ENCODE measurements at regions not wholly inside any gene's neighbourhood (a gene's known extent, or its start where the extent isn't known, plus 50 kb on each side); places are given as distances from the start of the nearest gene placed in this dataset.

GRCh38 chrX:80098038-80098437, 83.5 kb downstream of the TBX22 start:
- Histone ChIP-seq H3K27ac (ENCODE audit: insufficient read depth, low read length, poor library complexity, severe bottlenecking) (no peak overlapping the region), H3K27me3 (ENCODE audit: control insufficient read depth, insufficient read depth, low read length) (no peaks in the 10 kb centered on the region), H3K36me3 (ENCODE audit: control insufficient read depth, insufficient read depth, low read length) (no peaks in the 10 kb centered on the region), H3K4me3 (ENCODE audit: low read depth, low read length) (no peak overlapping the region), H3K4me1 (ENCODE audit: control insufficient read depth, insufficient read depth, low read length, poor library complexity, severe bottlenecking) (no peaks in the 10 kb centered on the region), H3K9me3 (ENCODE audit: control insufficient read depth in 2 of 2, low read length in 2 of 2) (no peaks in the 10 kb centered on the region)
- Mint-ChIP-seq H3K27me3 (no peaks in the 10 kb centered on the region), H3K9me3 (peaks cover 0 to 3% (median 0%) of the 10 kb centered on the region in 7 donors), H3K4me3 (no peak overlapping the region), H3K27ac (no peak overlapping the region), H3K36me3 (no peaks in the 10 kb centered on the region), H3K4me1 (no peaks in the 10 kb centered on the region)
- no peak for ATAC-seq (ENCODE audit: low read depth in 2 of 2)
- DNase-seq: no peak

DNA sequence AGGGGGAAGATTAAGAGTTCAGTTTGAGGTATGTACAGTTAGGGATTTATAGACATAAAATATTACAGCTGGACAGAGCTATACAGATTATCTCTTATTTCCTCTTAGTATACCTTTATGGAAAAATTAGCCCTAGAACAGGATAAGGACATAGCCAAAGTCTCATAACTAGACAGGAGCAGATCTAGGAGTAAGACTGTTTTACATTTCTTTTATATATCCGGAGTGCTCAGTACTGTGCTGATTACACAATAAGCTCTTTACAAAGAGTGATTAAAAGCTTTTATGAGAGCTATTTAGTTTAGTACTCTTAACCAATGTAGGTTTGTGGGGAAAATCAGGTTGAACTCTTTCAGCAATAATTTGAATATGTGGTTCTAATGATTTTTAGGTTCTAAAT, 105.8 kb downstream of the TBX22 start:
- Mint-ChIP-seq H3K27ac (no peak overlapping the region), H3K36me3 (no peaks in the 10 kb centered on the region), H3K27me3 (no peaks in the 10 kb centered on the region), H3K4me3 (no peak overlapping the region), H3K4me1 (no peaks in the 10 kb centered on the region), H3K9me3 (peaks cover 0 to 3% (median 0%) of the 10 kb centered on the region in 7 donors)
- no peak overlapping the region for H3K27ac ChIP-seq (ENCODE audit: insufficient read depth, low read length, poor library complexity, severe bottlenecking)
- H3K9me3 ChIP-seq (ENCODE audit: control insufficient read depth in 2 of 2, low read length in 2 of 2): no peaks in the 10 kb centered on the region
- no peaks in the 10 kb centered on the region for H3K27me3 ChIP-seq (ENCODE audit: control insufficient read depth, insufficient read depth, low read length)
- H3K4me3 ChIP-seq (ENCODE audit: low read depth, low read length): no peak overlapping the region
- DNase-seq: no peak
- no peaks in the 10 kb centered on the region for H3K36me3 ChIP-seq (ENCODE audit: control insufficient read depth, insufficient read depth, low read length)
- H3K4me1 ChIP-seq (ENCODE audit: control insufficient read depth, insufficient read depth, low read length, poor library complexity, severe bottlenecking): no peaks in the 10 kb centered on the region
- ATAC-seq (ENCODE audit: low read depth in 2 of 2): no peak

DNA sequence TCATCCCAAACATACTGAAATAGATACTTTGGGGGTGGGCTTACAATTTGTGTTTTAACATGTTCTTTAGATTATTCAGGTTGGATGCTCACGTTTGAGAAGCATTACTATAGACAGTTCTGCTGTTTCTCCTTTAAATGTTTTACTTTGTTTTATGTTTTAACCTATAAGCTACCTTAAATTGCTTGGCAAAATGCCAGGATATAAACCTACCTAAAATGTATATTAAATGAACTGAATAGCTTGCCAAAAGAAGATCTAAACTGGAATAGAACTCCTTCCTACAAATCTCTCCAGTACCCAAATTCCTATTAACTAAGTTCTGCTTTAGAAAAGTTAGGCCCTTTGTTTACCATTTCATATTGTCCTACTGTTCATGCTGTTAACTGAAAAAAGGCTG, 124.4 kb downstream of the TBX22 start:
- Mint-ChIP-seq H3K4me1 (no peaks in the 10 kb centered on the region), H3K27me3 (no peaks in the 10 kb centered on the region), H3K36me3 (no peaks in the 10 kb centered on the region), H3K9me3 (peaks cover 0 to 7% (median 0%) of the 10 kb centered on the region in 7 donors), H3K27ac (no peak overlapping the region), H3K4me3 (no peak overlapping the region)
- H3K36me3 ChIP-seq (ENCODE audit: control insufficient read depth, insufficient read depth, low read length): no peaks in the 10 kb centered on the region
- DNase-seq (no peak), ATAC-seq (ENCODE audit: low read depth in 2 of 2) (no peak)
- H3K4me1 ChIP-seq (ENCODE audit: control insufficient read depth, insufficient read depth, low read length, poor library complexity, severe bottlenecking): no peaks in the 10 kb centered on the region
- no peaks in the 10 kb centered on the region for H3K27me3 ChIP-seq (ENCODE audit: control insufficient read depth, insufficient read depth, low read length)
- H3K9me3 ChIP-seq (ENCODE audit: control insufficient read depth in 2 of 2, low read length in 2 of 2): no peaks in the 10 kb centered on the region
- no peak overlapping the region for H3K4me3 ChIP-seq (ENCODE audit: low read depth, low read length)
- no peak overlapping the region for H3K27ac ChIP-seq (ENCODE audit: insufficient read depth, low read length, poor library complexity, severe bottlenecking)

DNA sequence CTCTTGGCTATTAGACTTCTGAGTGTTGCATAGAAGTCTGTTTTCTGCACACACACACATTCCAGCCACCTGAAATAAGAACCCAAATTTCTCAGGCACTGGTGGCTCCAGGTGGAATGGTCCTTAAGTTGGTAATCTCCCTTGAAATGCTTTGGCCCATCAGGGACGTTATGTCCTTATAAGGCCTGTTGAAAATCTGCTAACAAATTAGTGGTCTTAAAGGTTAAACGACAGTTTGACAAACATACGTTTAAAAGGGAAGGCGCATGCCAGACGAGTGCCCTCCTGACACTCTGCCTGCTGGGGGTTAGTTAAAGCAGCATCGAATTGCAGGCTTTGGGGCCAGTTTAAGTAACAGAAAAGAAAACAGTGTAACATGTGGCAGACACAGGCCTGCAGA, 125.0 kb downstream of the TBX22 start:
- Histone ChIP-seq H3K4me3 (ENCODE audit: low read depth, low read length) (no peak overlapping the region), H3K4me1 (ENCODE audit: control insufficient read depth, insufficient read depth, low read length, poor library complexity, severe bottlenecking) (no peaks in the 10 kb centered on the region), H3K27ac (ENCODE audit: insufficient read depth, low read length, poor library complexity, severe bottlenecking) (no peak overlapping the region), H3K36me3 (ENCODE audit: control insufficient read depth, insufficient read depth, low read length) (no peaks in the 10 kb centered on the region), H3K27me3 (ENCODE audit: control insufficient read depth, insufficient read depth, low read length) (no peaks in the 10 kb centered on the region), H3K9me3 (ENCODE audit: control insufficient read depth in 2 of 2, low read length in 2 of 2) (no peaks in the 10 kb centered on the region)
- DNase-seq (no peak), ATAC-seq (ENCODE audit: low read depth in 2 of 2) (no peak)
- Mint-ChIP-seq H3K27ac (no peak overlapping the region), H3K4me1 (no peaks in the 10 kb centered on the region), H3K36me3 (no peaks in the 10 kb centered on the region), H3K27me3 (no peaks in the 10 kb centered on the region), H3K4me3 (no peak overlapping the region), H3K9me3 (peaks cover 0 to 5% (median 0%) of the 10 kb centered on the region in 7 donors)

DNA sequence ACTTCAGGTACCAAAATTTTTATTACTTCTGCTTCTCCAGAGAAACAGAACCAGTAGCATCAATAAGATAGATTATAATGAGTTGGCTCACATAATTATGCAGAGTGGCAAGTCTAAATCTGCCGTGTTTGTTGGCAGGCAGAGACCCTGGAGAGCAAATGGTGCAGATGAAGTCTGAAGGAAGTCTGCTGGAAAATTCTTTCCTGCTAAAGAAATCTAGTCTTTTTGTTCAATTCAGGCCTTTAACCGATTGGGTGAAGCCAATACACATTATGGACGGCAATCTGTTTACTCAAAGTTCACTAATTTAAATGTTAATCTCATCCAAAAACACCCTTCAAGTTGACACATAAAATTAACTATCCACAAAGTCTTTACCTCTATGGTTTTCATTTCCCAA, 156.0 kb downstream of the TBX22 start:
- H3K9me3 Mint-ChIP-seq: peaks cover 0 to 4% (median 0%) of the 10 kb centered on the region in 7 donors
- Histone ChIP-seq H3K4me3 (ENCODE audit: low read depth, low read length) (no peak overlapping the region), H3K4me1 (ENCODE audit: control insufficient read depth, insufficient read depth, low read length, poor library complexity, severe bottlenecking) (no peaks in the 10 kb centered on the region), H3K9me3 (ENCODE audit: control insufficient read depth in 2 of 2, low read length in 2 of 2) (no peaks in the 10 kb centered on the region), H3K27ac (ENCODE audit: insufficient read depth, low read length, poor library complexity, severe bottlenecking) (no peak overlapping the region), H3K36me3 (ENCODE audit: control insufficient read depth, insufficient read depth, low read length) (no peaks in the 10 kb centered on the region), H3K27me3 (ENCODE audit: control insufficient read depth, insufficient read depth, low read length) (no peaks in the 10 kb centered on the region)
- H3K36me3 Mint-ChIP-seq: no peaks in the 10 kb centered on the region
- H3K4me3 Mint-ChIP-seq: no peak overlapping the region
- DNase-seq (no peak), ATAC-seq (ENCODE audit: low read depth in 2 of 2) (no peak)
- H3K27me3 Mint-ChIP-seq: no peaks in the 10 kb centered on the region
- no peak overlapping the region for H3K27ac Mint-ChIP-seq
- H3K4me1 Mint-ChIP-seq: no peaks in the 10 kb centered on the region

GRCh38 chrX:80173261-80173660, 158.7 kb downstream of the TBX22 start:
- H3K9me3 Mint-ChIP-seq: peaks cover 0 to 4% (median 0%) of the 10 kb centered on the region in 7 donors
- H3K36me3 Mint-ChIP-seq: no peaks in the 10 kb centered on the region
- no peak for ATAC-seq (ENCODE audit: low read depth in 2 of 2)
- Histone ChIP-seq H3K4me3 (ENCODE audit: low read depth, low read length) (no peak overlapping the region), H3K4me1 (ENCODE audit: control insufficient read depth, insufficient read depth, low read length, poor library complexity, severe bottlenecking) (no peaks in the 10 kb centered on the region), H3K36me3 (ENCODE audit: control insufficient read depth, insufficient read depth, low read length) (no peaks in the 10 kb centered on the region), H3K9me3 (ENCODE audit: control insufficient read depth in 2 of 2, low read length in 2 of 2) (no peaks in the 10 kb centered on the region), H3K27me3 (ENCODE audit: control insufficient read depth, insufficient read depth, low read length) (no peaks in the 10 kb centered on the region), H3K27ac (ENCODE audit: insufficient read depth, low read length, poor library complexity, severe bottlenecking) (no peak overlapping the region)
- no peak overlapping the region for H3K4me3 Mint-ChIP-seq
- no peak overlapping the region for H3K27ac Mint-ChIP-seq
- no peaks in the 10 kb centered on the region for H3K4me1 Mint-ChIP-seq
- no peak for DNase-seq
- no peaks in the 10 kb centered on the region for H3K27me3 Mint-ChIP-seq

DNA sequence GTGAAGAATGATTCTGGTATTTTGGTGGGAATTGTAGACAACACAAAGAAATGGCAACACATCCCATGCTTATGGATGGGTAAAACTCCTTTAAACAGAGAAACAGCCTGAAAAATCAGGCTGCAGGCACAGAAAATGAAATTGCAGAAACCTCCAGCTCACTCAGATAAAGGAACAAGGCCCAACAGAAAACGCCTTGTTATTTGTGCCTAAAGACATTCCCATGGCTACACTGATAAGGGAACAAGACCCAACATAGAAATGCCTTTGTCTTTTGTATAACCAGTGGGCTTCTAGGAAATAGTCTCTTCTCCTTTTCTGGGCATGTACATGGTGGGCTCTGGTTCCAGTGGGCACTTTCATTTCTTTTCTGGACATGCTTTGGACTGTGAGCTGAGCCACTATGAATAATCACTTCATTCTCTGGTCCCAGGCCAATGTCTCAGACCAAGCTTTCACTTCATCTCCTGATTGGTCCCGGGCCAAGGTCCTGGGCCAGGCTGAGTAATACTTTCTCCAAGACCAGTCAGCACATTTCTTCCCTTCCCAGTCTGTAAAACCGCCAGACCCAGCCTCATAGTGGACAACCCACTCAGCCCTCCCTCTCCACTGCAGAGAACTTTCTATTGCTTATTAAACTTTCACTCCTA, 160.5 kb downstream of the TBX22 start:
- Mint-ChIP-seq H3K36me3 (no peaks in the 10 kb centered on the region), H3K4me3 (no peak overlapping the region), H3K27me3 (no peaks in the 10 kb centered on the region), H3K27ac (no peak overlapping the region), H3K9me3 (peaks cover 0 to 4% (median 0%) of the 10 kb centered on the region in 7 donors), H3K4me1 (no peaks in the 10 kb centered on the region)
- Histone ChIP-seq H3K36me3 (ENCODE audit: control insufficient read depth, insufficient read depth, low read length) (no peaks in the 10 kb centered on the region), H3K4me3 (ENCODE audit: low read depth, low read length) (no peak overlapping the region), H3K9me3 (ENCODE audit: control insufficient read depth in 2 of 2, low read length in 2 of 2) (no peaks in the 10 kb centered on the region), H3K27me3 (ENCODE audit: control insufficient read depth, insufficient read depth, low read length) (no peaks in the 10 kb centered on the region), H3K4me1 (ENCODE audit: control insufficient read depth, insufficient read depth, low read length, poor library complexity, severe bottlenecking) (no peaks in the 10 kb centered on the region), H3K27ac (ENCODE audit: insufficient read depth, low read length, poor library complexity, severe bottlenecking) (no peak overlapping the region)
- no peak for DNase-seq
- ATAC-seq (ENCODE audit: low read depth in 2 of 2): no peak

GRCh38 chrX:80181079-80181478, 166.5 kb downstream of the TBX22 start:
- Histone ChIP-seq H3K4me3 (ENCODE audit: low read depth, low read length) (no peak overlapping the region), H3K36me3 (ENCODE audit: control insufficient read depth, insufficient read depth, low read length) (no peaks in the 10 kb centered on the region), H3K4me1 (ENCODE audit: control insufficient read depth, insufficient read depth, low read length, poor library complexity, severe bottlenecking) (no peaks in the 10 kb centered on the region), H3K9me3 (ENCODE audit: control insufficient read depth in 2 of 2, low read length in 2 of 2) (no peaks in the 10 kb centered on the region), H3K27me3 (ENCODE audit: control insufficient read depth, insufficient read depth, low read length) (no peaks in the 10 kb centered on the region), H3K27ac (ENCODE audit: insufficient read depth, low read length, poor library complexity, severe bottlenecking) (no peak overlapping the region)
- ATAC-seq (ENCODE audit: low read depth in 2 of 2) (no peak), DNase-seq (no peak)
- no peaks in the 10 kb centered on the region for H3K4me1 Mint-ChIP-seq
- H3K27me3 Mint-ChIP-seq: no peaks in the 10 kb centered on the region
- no peak overlapping the region for H3K27ac Mint-ChIP-seq
- no peak overlapping the region for H3K4me3 Mint-ChIP-seq
- no peaks in the 10 kb centered on the region for H3K9me3 Mint-ChIP-seq
- H3K36me3 Mint-ChIP-seq: no peaks in the 10 kb centered on the region

Data from CD4-positive, CD25-positive, alpha-beta regulatory T cell (primary cell).